HG02798 (cell line): ENCODE measurements at regions not wholly inside any gene's neighbourhood (a gene's known extent, or its start where the extent isn't known, plus 50 kb on each side); places are given as distances from the start of the nearest gene placed in this dataset.

ENCODE experiments used
- ATAC-seq: cut with Tn5 transposase; IDR thresholded peaks from one replicate; pipeline ENCODE4 v1.9.1; 2021; ENCODE audit warnings: mild to moderate bottlenecking; ENCODE audit not compliant: unreplicated experiment, poor library complexity

DNA sequence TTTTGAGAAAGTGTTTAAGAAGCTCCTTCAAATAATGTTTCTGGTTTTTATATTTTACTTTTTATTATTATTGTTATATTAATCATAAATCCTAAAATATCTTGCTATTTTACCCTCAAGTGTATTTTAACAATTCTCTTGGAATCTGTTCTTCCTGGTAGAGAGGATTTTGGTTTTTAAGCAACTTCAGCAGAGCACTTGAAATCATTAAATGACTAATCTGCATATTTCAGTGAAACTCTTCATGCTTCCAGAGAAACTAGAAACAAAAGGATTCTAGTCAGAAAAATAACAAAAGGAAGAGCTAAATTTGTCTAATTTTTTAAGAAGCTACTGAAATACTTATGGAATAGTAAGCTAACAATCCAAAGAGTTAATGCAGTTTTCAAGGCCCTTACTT is 1057.3 kb downstream of the TLE1 start:
- ATAC-seq, result no peak

DNA sequence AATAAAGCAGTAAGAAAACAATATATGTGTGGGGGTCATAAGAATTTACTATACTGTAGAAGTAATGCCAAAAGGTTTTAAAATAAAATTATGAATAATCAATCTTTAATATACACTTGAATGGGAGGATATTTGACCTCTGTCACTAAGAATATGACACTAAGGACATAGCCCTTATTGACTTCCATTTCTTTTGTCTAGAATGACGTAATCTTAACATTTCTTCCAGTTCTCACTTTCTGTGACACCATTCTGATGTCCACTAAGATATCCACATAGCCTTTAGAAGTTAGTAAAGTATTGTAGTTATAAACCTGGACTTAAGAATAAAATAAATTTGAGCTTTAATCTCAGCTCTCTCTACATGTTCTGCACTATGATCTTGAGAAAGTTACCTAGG is 1050.7 kb downstream of the TLE4 start:
- no peak for ATAC-seq

DNA sequence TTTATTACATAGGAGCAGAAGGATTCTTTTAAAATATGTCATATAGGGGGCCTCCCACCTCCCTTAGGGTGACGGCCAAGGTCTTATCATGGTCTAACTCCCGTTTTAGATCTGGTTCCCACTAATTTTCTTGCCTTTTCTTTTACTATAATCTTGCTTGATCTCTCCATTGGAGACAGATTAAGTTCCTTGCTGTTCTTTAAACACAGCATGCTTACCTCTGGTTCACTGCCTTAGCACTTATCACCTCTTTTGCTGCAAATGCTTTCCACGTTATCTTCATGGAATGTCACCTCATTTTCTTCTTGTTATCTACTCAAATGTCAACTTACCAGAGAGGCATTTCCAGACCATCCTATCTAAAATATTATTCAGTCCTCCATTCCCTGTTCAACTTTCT is 1047.6 kb downstream of the TLE4 start:
- ATAC-seq, result no peak

DNA sequence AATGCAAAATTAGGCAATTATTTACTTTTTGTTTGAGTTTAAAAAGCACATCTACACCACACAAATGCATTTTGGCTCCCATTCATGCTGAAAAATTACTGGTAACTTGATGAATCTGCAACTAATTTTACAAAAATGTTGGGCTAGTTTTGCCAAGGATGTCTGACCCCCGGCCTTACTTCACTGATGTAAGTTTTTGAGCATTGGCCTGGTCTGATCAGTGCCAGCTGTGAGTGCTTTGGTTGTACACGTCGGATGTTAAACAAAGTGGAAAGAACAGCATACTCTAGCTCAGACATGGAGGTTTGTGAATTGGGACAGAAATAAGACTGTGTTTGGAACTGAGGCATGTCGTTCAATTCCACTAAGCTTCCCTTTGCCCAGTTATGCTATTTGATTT is 1044.2 kb downstream of the TLE4 start:
- no peak for ATAC-seq

DNA sequence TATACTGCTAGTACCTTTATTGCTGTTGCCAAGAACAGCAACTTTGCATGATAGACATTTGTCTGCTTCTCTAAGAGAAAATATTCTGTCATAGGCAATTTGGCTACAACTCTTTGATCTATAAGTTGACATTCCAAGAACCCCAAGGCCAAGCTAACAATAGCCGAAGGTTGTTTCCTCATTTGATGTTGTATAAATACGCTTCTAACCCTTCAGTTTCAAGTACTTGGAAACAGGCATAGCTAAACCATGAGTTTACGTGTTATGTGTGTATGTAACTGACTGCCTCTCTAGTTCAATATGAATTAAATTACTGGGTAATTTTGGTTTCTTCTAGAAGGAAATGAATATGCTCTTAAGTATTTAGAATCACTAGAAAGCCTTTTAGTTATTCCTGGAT is 1034.0 kb downstream of the TLE4 start:
- no peak for ATAC-seq

DNA sequence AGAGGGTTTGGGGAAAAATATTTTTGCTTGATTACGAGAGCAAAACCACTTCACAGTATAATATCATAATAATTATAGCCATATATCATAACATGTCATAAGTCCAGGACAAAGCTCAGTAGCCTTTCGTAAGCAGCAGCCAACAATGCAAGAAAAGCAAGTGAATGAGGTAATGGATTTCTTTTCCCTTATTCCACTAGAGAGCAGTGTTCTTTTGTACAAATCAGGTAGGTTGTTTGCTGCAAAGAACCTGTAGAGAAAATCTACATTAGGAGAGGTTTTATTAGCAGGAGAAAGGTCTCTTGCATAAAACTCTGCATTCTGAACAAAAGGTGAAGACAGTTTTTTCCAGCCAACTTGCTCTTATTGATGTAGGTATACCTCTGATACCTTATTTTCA is 1033.4 kb downstream of the TLE4 start:
- no peak for ATAC-seq

DNA sequence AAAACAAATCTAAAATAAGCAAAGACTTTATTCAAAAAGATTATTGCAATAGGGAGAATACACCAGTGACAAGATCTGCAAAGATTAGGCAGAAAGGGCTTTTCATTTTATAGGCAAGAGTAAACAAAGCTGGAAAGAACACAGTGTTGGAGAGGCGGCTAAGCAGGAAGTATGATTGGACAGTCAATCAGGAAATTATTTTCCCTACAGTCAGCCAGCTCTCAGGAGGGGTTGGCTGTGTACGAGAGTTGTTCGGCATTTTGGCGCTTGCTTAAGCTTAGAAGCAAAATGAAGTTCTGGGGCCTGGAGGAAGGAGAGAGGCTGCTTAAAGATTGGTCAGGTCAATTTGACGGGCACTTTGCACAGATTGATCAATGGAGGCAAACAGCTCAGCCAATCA is 1030.5 kb downstream of the TLE4 start:
- ATAC-seq, result no peak

DNA sequence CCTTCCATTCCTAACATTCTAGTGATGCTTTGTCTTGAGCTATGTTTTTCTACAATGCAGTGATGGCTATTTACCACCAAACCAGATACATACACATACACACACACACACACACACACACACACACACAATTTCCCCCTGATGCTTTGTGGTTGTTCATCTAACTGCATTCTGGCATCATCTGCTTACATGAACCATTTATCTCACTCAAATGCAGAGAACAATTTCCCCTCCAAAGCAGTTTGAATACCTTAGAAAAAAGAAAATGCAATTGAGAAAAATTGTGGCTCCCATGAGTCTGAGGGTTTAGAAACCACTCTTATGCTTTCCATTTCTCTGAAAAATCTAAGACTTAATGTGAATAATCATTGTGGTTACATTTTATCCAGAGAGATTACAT is 1024.8 kb downstream of the TLE4 start:
- no peak for ATAC-seq

DNA sequence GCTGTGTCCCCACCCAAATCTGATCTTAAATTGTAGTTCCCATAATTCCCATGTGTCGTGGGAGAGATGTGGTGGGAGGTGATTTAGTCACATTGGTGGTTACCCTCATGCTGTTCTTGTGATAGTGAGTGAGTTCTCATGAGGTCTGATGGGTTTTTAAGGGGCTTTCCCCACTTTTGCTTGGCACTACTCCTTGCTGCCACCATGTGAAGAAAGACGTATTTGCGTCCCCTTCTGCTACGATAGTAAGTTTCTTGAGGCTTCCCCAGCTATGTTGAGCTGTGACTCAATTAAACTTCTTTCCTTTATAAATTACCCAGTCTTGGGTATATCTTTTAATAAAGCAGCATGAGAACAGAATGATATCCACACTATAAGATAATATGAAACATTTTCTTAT is 1023.4 kb downstream of the TLE4 start:
- no peak for ATAC-seq

DNA sequence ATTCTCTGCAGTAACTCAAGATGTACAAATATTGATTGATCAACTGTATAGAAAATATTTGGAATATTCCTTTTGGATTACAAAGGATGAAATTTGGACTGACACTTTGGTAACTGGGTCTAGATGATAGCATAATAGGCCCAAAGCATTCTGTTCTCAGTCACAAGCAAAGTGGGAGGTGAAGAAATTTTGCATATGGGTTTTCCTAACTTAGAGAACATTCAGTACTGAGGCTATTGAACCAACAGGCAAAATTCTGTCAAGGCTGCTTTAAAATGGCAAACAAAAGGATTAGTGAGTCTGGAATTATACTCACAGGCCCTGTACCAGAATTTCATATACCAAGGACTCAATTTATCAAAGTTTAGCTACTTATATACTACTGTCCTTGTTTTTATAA is 1020.6 kb downstream of the TLE4 start:
- no peak for ATAC-seq

DNA sequence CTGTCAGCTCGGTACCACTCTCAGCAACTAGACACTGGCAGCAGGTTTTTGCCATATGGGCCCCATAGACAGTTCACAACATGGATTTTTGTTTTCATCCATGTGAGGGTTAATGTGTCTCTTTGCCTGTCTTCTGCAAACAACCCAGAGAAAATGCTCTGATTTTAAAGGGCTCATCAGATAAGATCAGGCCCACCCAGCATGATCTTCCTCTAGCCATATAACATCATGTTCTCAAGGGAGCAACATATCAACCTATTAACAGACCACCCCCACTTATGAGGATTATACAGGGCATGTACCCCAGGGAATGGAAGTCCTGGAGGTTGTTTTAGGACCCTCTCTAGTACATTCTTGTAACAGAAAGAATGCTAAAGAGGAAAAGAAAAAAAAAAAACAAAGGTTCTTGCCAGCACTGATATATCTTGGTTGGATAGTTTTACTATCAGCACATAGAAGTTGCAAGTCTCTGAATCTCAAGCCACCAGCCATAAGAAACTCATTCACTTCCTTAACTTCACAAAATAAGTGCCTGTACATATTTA is 1015.1 kb downstream of the TLE4 start:
- ATAC-seq, result no peak

DNA sequence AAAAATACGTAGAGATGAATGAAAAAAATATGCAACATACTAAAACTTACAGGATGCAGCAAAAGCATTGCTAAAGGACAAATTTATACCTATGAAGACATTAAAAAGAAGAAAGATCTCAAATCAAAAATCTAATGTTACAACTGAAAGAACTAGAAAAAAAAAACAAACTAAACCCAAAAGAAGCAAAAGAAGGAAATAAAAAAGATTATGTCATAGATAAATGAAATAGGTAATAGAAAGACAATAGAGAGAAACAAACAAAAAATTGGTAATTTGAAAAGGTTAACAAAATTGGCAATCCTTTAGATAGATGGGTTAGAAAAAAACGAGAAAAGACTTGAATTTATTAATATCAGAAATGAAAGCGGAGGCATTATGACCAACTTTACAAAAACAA is 1000.2 kb downstream of the TLE4 start:
- no peak for ATAC-seq

DNA sequence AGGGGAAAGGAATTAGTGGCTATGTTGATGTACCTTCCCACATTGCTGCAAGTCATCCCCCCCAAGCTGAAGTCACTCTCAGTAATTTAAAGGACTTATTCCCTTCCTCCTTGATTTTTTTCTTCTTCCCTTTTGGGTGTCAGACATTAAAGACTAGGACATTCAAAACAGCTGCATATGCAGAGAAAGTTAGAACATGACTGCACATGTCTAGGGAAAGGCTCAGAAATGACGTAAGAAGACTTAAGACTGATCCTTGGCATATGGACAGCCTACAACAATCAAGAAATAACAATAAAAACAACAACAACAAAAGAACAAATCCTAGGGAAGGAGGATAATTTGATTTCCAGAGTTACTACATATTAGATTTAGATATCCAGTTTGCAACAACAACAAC is 997.5 kb downstream of the TLE4 start:
- ATAC-seq, result no peak

DNA sequence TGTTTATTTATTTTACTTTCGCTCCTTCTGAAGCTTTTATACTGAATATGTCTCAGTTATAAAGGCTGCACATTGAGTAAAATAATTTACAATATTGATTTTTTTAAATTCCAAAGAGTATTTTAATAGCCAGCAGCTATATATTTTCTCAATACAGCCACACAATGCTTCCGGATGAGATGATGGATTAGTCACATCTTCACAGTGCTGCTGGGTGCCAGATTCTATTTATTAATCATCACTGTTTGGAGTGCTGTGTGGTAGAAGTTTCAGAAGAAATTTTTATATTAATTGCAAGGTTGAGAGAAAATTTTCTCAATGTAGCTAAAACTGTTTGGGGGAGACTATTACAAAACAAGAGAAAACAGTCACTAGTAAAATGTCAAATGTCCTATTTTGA is 989.8 kb downstream of the TLE4 start:
- no peak for ATAC-seq

DNA sequence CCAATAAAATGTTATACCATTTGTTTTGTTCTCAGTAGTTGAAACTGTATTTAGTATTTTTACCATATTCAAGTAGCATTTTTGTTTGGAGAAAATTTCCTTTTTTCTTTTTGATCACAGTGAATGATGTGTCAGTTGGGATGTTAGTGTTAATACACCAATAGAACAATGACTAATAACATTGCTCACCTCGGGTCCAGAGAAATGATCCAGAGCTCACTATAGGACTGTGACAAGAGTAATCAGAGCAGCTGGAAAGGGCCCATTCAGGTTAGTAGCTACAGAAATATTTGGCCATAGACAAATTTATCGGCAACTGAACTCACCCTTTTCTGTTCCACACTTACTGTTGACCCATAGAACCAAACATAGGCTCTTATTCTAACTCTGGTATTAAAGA is 989.2 kb downstream of the TLE4 start:
- no peak for ATAC-seq

DNA sequence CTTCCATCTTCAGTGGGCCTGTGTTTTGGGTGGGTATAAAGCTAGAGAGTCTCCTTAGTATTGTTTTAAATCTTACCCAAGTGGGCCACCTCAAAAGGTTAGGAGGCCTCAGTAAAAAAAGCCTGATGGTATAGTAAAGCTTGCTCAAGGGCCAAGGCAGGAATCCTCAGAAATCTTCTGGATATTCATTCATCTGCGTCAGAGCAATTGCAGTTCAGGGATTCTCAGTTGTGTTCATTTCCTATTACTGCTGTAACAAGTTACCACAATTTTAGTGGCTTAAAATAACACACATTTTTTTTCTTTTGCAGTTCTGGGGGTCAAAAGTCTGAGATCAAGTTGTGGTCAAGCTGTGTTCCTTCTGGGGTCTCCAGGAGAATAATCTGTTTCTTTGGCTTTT is 985.5 kb downstream of the TLE4 start:
- no peak for ATAC-seq

DNA sequence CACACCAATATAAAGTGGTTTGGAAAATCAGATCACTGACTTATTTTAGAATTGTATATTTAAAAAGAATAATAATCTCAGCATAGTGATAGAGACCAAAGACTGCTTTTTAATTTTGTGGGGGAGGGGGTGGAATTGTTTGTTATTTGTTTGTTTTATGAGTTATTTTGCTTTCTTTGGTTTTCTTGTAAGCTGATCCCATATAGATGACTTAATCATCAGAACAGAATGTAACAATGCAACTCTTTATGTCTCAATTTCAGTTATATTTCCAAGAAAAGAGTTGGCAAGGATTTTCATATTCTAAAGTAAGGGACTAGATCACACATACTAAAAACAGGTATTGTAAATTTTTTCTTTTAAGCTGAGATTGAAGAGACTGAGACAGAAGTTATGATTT is 984.9 kb downstream of the TLE4 start:
- ATAC-seq, result no peak

DNA sequence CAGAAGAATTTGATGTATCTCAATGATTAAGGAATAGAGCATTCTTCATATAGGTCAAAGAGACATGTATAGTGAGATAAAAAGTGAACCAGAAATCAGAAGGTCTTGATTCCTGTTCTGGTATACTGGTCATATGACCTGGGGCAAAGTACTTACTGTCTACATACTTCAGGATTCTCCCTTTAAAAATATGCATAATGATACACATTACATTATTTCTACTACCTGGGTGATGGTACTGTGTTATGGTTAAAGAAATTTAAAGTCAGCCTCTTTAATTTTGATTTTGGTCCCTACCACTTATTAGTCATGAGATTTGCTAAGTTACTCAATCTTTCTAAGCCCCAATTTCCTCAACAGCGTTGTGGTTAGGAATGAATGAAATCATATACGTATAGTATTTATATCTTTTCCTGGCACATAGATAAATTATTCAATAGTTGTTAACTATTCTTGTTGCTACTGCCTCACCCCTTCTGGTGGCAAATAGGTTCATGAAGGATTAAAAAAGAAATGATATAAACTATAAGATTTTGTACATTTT is 984.1 kb downstream of the TLE4 start:
- ATAC-seq, result no peak

DNA sequence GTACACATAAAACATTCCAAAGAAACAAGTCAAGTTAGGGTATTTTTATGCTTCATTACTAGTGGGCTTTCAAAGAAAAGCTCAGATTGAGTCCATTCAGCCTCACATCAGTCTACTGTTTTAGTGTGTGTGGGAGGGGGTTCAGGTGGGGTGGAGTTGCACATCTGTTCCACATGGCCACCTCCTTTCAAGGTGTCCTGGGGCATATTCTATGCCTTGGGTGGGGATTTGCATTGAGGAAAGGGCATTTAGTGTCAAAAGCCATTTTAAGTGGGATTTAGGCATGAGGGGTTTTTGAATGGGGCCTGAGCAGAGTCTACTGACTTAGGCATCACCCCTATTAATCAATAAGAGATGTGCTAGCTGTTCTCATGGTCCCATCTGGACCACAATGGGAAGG is 983.1 kb downstream of the TLE4 start:
- no peak for ATAC-seq

DNA sequence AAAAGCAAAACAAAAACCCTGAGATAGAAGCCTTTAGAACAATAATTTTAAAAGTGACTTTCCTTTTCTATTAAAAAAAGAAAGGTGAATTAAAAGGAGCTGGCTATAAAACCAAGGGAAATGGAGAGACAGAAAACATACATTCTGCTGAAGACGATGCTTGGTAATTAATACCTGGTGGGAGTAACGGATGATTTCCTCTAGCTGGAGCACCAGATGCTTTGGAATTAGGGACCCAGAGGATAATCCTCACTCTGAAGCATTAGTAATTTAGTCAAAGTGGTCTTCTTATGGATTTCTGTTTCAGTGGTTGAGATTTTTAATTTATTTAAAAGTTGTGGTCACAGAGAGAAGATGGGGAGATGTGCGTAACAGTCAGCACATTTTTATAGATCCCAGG is 982.5 kb downstream of the TLE4 start:
- no peak for ATAC-seq

DNA sequence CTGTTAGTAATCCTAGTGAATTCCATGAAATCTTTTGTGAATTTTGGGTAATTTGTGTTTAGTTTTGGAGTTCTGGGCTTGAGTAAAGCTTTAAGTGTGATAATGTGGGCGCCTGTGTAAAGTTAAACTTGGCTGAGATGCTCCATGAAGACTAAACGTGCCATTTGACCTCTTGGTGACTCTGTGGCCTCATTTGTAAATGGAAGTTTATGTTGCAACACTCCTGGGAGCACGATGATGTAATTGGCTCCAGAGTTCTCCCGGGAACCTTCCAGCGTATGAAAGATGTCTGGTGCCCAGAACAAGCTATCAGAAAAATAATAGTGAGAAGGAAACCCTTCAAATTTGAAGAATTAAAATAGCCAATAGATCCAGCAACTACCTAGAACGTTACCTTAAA is 981.2 kb downstream of the TLE4 start:
- ATAC-seq, result no peak

DNA sequence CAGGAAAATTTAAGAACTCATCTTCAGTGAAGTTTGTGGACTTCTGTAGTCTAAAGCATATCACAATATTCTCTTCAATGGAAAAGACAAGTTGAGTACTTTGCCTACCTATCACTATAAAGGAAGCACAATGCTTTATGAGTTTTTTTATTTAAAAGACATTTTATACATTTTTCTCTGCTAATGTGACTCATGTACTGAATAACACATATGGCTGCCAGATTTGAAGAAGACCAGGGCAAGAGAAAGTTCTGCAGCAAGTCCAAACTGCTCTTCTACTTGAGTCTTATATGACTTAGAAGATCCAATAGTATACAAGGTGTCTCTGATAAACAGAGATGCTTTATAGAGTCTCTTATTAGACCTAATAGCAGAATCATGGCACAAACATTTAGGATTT is 978.4 kb downstream of the TLE4 start:
- no peak for ATAC-seq

DNA sequence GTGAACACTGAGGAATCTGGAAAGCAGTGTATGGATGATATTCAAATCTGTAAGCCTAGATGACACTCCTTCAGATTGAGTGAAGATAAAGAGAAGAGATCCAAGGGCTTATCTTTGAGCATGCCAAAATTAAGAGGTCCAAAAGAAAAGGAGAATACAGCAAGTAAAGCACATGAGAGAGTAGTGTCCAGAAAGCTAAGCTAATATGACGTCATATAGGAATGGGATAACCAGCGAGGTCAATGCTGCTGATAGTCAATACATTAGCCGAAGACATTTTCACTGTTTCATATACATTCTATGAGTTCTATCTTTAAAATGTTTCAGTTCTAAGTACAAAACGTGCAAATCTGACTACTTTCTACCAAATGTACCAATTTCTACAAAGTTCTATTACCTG is 975.8 kb downstream of the TLE4 start:
- ATAC-seq, result no peak
